HG03039 (cell line): ENCODE measurements at regions not wholly inside any gene's neighbourhood (a gene's known extent, or its start where the extent isn't known, plus 50 kb on each side); places are given as distances from the start of the nearest gene placed in this dataset.
"Not testable (repeated sequence)": the region's sequence is repeated elsewhere in the genome, so short reads cannot be mapped to it uniquely, and the experiment has no call there.

Experiments
- ATAC-seq: cut with Tn5 transposase; IDR thresholded peaks from one replicate; pipeline ENCODE4 v1.9.1; 2021; ENCODE audit warnings: mild to moderate bottlenecking, moderate library complexity; ENCODE audit not compliant: unreplicated experiment

DNA sequence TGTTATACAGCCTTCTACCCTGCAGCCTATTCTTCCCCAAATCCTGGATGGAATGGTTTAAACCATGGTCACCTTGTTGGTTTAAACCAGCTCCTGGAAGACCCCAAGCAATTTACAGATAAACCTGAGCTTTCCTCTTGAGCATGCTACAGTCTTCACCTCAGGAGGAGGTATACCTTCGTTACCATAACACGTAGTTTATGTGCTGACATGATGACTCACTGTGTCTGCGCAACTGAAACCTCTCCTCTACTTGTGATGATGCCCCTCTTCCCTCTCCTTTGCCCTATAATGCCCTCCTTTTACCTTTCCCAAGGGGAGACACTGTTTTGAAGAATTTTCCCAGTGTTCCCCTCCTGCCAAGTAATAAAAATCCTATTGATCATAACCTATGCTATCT, 457.3 kb upstream of the RGS18 start:
- no peak for ATAC-seq

DNA sequence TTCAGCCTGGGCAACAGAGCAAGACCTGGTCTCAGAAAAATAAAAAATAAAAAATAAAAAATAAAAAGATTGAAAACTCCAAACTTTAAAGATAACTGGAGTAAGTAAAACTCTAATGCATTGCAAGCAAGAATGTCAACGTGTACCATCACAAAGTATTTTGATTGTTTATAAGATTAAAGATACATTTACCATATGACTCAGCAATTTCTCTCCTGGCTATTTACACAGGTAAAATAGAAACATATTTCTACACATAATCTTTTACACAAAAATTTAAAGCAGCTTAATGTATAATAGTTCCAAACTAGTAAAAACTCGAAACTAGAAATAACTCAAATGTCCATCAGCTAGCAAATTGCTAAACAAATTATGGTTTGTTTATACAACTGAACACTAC, 456.1 kb upstream of the RGS18 start:
- no peak for ATAC-seq

DNA sequence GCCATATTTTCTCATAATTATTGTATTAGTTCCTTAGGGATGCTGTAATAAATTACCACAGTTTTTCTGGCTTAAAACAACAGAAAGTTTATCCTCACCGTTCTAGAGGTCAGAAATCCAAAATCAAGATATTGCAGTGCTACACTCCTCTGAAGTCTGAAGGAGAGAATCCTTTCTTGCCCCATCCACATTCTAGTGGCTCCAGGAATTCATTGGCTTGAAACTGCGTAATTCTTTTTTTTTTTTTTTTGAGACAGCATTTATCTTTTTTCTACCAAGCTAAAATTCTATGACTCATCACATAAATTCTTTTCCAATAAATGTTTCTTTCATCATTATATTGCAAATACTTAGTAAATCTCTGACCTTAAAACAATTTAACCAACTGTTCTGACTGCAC, 451.0 kb upstream of the RGS18 start:
- ATAC-seq: no peak

DNA sequence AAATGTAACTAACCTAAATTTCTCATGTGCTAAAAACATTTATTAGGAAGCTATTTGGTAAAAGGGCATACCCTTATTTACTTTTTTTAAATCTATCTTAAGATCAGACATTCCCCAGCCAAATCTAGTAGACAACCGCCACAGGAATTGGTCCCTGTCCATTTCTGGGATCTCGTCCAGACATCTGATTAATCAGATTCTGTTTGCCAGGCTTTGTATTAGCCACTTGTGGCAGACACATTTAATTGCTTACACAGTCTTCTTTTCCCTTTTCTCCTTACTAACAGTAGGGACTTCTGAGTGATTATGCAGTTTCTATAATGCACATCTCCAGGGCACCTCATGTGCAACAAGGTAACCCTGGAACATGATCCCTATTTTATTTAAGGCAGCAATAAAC, 449.0 kb upstream of the RGS18 start:
- ATAC-seq: no peak

DNA sequence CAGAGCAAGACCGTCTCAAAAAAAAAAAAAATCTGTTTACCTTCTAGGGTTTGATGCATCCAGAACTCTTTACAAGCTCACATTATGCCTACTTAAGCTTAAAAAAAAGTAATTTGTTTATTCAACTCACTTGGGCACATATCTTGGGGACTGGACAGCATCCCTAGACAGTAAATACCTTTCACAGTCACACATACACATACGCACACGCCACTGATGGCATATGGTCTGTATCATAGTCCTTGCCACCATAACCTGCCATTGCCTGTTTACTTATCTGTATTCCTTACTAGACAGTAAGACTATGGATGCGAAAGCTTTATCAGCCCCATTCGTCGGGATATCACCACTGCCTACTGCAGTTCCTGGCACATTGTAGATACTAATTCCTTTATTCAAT, 446.3 kb upstream of the RGS18 start:
- no peak for ATAC-seq

DNA sequence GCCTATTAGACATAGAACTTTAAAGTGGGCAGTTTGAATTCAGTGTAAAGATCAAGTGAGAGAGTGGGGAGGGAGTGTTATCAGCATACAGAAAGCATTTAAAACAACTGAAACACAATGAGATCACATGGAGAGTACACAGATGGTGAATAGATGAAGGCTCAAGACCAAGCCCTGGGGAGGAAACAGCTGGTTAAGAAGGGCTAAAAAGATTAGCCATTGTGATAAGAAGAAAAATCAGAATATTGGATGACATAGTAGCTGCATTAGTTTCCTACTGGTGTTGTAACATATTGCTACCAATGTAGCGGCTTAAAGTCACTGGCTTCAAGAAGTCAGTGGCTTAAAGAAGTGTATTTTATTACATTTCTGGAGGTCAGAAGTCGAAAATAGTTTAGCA, 443.4 kb upstream of the RGS18 start:
- ATAC-seq: no peak

DNA sequence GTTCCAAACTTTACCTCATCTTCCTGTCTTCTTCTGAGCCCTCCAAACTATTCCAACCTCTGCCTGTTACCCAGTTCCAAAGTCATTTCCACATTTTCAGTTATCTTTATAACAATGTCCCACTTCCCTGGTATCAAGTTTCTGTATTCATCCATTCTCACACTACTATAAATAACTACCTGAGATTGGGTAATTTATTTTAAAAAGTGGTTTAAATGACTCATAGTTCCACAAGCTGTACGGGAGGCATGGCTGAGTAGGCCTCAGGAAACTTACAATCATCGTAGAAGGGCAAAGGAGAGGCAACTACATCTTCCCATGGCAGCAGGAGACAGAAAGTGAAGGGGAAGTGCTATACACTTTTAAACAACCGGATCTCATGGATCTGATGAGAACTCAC, 428.5 kb upstream of the RGS18 start:
- ATAC-seq: no peak

DNA sequence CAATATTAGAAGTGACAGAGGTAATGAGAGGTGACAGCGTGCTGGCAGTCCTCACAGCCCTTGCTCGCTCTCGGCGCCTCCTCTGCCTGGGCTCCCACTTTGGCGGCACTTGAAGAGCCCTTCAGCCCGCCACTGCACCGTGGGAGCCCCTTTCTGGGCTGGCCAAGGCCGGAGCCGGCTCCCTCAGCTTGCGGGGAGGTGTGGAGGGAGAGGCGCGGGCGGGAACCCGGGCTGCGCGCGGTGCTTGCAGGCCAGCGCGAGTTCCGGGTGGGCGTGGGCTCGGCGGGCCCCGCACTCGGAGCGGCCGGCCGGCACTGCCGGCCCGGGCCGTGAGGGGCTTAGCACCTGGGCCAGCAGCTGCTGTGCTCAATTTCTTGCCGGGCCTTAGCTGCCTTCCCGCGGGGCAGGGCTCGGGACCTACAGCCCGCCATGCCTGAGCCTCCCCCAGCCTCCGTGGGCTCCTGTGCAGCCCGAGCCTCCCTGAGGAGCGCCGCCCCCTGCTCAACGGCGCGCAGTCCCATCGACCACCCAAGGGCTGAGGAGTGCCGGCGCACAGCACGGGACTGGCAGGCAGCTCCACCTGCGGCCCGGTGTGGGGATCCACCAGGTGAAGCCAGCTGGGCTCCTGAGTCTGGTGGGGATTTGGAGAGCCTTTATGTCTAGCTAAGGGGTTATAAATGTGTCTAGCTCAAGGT, 426.5 kb upstream of the RGS18 start:
- ATAC-seq: not testable (repeated sequence)

DNA sequence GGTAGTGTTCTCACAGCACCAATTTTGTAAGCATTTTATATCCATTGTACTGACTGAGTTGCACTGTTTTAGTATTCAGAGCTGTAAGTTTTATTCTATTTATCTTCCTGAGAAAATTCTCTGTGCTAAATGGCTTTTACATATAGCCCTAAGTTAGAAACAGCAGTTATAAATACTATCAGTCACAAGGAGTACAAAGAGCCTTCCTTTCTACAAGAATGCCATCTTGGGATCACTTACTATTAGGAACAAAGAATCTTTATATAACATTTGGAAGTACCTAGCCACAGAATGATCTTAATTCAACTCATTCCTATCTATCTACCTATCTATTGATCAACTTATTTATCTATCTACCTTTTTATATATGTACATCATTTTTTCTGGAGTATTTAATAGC, 423.9 kb upstream of the RGS18 start:
- ATAC-seq: no peak

DNA sequence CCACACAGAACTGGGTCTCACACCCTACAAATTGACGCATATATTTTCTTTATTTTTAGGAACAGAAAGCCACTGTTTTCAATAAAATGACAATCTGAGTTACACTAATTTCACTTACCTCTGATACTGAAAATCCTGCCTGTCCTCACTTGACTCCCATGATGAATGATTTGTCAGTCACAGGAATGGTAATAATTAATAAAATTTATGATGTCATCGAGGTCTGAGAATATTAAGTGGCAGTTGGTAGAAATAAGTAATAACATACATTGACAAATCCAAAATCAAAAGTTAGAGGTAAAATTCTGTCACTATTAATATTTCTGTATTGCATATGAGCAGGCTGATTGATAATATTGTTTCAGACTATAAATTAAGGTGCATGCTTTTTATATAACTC, 418.7 kb upstream of the RGS18 start:
- ATAC-seq: no peak

DNA sequence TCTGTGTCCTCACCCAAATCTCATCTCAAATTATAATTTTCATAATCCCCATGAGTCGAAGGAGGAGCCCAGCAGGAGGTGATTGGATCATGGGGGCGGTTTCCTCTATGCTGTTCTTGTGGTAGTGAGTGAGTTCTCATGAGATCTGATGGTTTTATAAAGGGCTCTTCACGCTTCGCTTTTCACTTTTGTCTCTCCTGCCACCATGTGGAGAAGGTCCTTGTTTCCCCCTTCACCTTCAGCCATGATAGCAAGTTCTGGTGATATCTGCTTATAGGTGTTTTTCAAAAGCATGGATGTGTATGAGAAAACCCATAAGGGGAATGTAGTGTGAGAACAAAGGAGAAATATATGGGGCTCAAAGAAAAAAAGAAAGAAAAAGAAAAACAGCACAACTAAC, 405.9 kb upstream of the RGS18 start:
- ATAC-seq: no peak

DNA sequence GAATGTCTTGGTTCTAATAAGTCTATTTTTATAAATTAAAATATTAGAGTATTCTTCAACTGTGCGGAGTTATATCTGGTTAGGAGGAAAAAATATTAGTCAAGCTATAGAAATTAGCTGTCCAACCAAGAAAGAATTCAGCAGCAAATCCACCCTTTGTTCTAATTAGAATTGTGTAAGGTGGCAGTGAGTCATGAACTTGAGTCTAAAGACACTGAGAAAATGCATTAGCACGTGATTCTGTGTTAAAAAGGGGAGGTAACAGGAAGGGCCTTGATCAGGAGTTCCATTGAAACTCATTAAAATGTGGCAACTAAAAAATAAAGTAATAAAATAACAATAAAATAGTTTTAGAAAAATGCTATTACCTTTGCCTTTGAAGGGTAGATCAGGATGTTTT, 398.2 kb upstream of the RGS18 start:
- ATAC-seq: no peak

DNA sequence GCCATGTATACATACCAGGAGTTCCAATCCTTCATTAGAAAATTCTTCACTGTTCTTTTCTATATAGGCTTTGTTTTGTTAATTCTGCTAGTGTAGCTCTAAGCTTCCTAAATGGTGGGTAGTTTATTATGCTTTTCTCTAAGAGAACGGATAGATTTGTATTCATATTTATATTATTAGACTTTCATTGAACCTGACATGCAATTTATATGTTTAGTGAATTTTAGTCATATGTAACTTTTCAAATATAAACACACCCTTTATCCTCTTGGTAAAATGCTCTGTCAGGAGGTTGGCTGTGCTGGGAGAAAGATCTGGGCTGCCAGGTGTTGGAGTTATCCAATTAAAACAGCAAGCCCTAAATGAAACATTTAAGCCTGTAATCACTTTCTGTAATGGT, 369.7 kb upstream of the RGS18 start:
- no peak for ATAC-seq

DNA sequence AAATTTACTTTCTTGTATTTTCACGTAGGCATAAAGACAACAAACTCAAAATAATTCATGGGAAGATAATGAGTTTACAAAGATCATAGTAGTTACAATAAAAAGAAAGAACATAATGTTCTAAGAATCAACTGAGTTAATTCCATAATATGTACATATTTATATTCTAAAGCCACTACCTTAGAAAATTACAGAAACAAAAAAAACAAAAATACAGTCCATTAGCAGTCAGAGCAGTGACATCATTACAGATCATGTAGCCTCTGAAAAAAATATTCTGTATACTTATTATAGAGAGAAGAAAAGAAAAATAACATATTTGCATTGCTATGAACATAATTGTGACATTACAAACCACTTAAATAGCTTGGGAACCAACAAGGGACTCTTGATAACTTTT, 360.1 kb upstream of the RGS18 start:
- ATAC-seq: no peak

DNA sequence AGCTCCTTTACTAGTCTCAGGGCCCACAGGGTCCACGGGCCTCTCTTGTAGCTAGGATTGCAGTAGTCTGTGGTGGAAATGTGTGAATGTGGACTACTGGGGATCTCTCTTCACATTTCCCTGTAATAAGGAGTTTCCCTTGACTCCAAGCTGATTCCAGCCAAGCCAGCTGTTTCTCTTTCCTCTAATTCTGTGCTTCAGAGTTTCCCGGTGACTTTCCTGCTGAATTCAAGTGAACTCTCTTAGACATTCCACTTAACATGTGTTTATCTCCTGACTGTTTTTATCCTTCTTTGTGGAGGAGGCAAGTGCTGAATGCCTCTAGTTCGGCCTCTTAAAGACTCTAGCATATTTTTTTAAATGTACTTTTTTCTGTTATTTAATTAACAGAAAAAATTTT, 354.0 kb upstream of the RGS18 start:
- ATAC-seq: no peak

DNA sequence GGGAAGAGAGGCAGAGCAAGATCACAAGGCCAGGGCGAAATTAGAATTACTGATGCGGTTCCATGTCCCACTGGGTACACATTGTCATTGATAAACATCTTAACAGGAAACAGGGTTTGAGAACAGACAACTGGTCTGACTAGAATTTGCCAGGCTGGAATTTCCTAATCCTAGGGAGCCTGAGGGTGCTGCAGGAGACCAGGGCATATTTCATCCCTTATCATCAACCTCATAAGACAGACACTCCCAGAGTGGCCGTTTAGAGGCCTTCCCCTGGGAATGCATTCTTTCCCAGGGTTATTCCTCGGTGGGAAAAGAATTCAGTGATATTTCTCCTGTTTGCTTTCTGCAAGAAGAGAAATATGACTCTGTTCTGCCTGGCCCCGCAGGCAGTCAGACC, 344.7 kb upstream of the RGS18 start:
- ATAC-seq: not testable (repeated sequence)

DNA sequence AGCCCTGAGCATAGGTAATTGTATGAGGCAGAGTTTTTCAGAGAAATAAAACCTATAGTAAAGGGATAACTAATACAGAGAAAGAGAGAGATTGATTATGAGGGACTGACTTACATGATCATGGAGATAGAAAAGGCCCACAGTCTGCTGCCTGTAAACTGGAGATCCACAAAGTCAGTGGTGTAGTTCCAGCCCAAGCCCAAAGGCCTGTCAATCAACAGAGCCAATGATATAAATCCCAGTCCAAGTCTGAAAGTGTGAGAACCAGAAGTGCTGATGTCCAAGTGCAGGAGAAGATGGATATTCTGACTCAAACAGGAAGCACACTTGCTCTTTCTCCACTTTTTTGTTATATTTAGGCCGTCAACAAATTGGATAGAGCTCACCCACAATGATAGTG, 340.1 kb upstream of the RGS18 start:
- ATAC-seq: no peak

DNA sequence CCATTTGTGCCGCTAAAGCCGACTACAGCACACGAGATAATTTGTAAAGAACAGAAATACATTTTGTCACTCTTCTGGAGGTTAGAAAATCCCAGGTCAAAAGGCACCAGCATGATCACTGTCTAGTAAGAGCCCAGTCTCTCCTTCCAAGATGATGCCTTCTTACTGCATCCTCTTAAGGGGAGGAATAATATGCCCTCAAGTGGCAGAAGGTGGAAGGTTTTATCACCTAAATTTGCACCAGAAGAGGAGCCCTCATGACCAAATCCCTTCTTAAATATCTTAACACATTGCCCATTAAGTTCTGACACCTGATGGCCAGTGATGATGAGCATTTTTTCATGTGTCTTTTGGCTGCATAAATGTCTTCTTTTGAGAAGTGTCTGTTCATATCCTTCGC, 326.7 kb upstream of the RGS18 start:
- no peak for ATAC-seq

DNA sequence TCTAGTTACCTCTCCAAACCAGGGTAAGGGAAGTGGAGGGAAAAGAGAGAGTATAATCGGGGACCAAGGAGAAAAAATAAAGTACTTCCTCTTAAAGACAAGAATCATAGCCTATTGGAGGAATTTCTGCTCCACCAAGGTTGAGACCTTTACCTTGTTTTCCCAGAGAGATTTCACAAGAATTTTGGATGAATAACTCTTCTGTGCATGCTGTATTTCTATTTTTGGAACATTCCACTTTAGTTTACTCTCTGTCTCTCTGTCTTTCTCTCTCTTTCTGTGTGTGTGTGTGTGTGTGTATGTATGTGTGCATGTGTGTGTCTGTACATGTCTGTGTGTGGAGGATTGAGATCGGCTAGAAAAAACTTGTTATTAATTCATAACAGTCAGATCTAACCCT, 318.4 kb upstream of the RGS18 start:
- ATAC-seq: no peak

DNA sequence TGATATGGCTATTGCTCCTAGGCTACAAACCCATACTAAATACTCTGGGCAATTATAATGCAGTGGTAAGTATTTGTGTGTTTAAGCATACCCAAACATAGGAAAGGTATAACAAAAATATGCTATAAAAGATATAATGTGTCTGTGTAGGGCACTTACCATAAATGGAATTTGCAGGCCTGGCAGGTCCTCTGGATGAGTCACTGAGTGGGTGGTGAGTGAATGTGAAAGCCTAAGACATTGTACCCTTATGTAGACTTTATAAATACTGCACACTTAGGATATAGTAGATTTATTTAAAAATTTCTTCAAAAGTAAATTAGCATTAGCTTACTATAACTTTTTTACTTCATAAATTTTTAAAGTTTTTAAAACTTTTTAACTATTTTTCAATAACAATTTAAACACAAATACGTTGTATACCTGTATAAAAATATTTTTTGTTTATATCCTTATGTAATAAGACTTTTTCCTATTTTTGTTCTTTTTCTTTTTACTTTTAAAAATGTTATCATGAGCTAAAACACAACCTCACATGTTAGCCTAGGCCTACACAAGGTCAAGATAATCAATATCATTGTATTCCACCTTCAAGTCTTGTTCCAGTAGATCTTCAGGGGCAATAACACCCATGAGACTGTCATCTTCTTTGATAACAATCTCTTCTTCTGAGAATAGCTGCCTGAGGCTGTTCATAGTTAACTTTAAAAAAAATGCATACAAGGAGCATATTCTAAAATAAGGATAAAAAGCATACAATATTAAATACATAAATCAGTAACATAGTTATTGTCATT, 306.3 kb upstream of the RGS18 start:
- no peak for ATAC-seq

DNA sequence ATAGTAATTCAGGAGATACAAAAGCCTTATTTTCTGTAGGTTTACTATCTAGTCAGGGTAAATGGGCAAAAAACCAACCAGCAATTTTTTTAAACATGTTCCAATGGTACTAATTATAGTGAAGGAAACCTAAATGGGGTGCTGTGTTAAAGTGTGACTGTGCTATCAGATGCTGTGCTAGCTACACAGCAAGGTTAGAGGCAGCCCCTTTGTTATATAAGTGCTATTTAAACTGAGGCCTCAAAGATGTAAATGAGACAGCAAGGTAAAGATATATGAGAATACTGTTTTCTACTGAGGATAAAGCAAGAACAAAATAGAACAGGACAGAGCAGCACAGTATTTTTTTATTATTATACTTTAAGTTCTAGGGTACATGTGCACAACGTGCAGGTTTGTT, 305.4 kb upstream of the RGS18 start:
- no peak for ATAC-seq

DNA sequence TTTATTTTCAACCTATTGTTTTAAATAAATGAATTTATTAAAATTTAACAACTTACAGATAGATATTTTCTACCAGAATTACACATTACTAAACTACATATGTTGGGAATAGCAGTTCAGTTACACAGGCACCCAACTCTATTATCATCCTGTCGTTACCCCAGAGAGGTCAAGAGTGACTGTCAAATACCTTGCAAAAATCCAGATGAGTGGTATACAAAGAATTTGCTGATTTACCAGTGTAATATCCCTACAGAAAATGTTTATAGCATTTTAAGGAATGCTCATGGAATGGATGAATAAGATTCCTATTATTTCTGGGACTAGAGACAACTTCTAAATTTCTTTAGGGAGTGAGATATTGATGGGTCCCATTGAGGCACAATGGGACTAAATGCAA, 300.7 kb upstream of the RGS18 start:
- no peak for ATAC-seq

DNA sequence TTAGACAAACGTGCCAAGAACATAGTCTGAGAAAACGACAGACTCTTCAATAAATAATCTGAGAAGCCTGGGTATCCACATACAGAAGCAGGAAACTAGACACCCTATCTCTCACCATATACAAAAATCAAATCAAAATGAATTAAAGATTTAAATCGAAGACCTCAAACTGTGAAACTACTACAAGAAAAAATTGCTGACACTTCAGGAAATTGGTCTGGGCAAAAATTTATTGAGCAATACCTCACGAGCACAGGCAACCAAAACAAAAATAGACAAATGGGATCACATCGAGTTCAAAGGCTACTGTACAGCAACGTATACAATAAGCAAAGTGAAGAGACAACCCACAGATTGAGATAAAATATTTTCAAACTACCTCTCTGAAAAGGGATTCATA, 292.8 kb upstream of the RGS18 start:
- no peak for ATAC-seq
